ENCODE measurements at regions not wholly inside any gene's neighbourhood (a gene's known extent, or its start where the extent isn't known, plus 50 kb on each side); places are given as distances from the start of the nearest gene placed in this dataset.

- TF ChIP-seq CTCF (IDR thresholded peaks at IDR 0.05) (no peak), POLR2A (IDR thresholded peaks at IDR 0.05) (no peak), EP300 (IDR thresholded peaks at IDR 0.05) (no peak), POLR2AphosphoS5 (IDR thresholded peaks at IDR 0.05) (no peak)
Measured at GRCh38 chr2:122210065-122210464, 454.6 kb downstream of the TSN start.
